ENCODE measurements at regions not wholly inside any gene's neighbourhood (a gene's known extent, or its start where the extent isn't known, plus 50 kb on each side); places are given as distances from the start of the nearest gene placed in this dataset.

DNA sequence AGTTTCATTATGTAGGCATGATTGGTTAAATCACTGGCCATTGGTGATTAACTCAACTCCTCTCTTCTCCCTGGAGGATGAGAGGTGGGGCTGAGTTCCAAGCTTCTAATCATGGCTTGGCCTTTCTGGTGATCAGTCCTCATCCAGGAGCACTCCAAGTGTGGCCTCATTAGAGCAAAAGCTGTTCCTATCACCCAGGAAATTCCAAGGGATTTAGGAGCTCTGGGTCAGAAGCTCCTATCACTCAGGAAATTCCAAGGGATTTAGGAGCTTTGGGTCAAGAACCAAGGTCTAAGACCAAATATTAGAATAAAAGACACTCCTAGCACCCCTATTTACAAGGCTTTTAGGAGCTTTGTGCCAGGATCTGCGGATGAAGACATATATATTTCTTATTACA, 168.0 kb upstream of the BDNF start:
- TF ChIP-seq POLR2A (IDR thresholded peaks at IDR 0.05; ENCODE audit: extremely low read depth, insufficient read length) (no peak), MYC (IDR thresholded peaks at IDR 0.05; ENCODE audit: low read depth, low read length) (no peak), MAX (IDR thresholded peaks at IDR 0.05; ENCODE audit: low read depth, low read length) (no peak)
- TF ChIP-seq, protein P1, sequence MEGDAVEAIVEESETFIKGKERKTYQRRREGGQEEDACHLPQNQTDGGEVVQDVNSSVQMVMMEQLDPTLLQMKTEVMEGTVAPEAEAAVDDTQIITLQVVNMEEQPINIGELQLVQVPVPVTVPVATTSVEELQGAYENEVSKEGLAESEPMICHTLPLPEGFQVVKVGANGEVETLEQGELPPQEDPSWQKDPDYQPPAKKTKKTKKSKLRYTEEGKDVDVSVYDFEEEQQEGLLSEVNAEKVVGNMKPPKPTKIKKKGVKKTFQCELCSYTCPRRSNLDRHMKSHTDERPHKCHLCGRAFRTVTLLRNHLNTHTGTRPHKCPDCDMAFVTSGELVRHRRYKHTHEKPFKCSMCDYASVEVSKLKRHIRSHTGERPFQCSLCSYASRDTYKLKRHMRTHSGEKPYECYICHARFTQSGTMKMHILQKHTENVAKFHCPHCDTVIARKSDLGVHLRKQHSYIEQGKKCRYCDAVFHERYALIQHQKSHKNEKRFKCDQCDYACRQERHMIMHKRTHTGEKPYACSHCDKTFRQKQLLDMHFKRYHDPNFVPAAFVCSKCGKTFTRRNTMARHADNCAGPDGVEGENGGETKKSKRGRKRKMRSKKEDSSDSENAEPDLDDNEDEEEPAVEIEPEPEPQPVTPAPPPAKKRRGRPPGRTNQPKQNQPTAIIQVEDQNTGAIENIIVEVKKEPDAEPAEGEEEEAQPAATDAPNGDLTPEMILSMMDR (IDR thresholded peaks at IDR 0.05; ENCODE audit: low read depth, low read length): no peak
- no peak overlapping the region for H3K4me3 ChIP-seq (ENCODE audit: low read depth, low read length)
- no peak for DNase-seq (ENCODE audit: low read depth)

GRCh38 chr11:27865105-27865504, 164.8 kb upstream of the BDNF start:
- H3K4me3 ChIP-seq (ENCODE audit: low read depth, low read length): no peak overlapping the region
- no peak for DNase-seq (ENCODE audit: low read depth)
- no peak for TF ChIP-seq POLR2A (IDR thresholded peaks at IDR 0.05; ENCODE audit: extremely low read depth, insufficient read length)

- no peak for DNase-seq (ENCODE audit: low read depth)
- H3K4me3 ChIP-seq (ENCODE audit: low read depth, low read length): no peak overlapping the region
- no peak for TF ChIP-seq MAX (IDR thresholded peaks at IDR 0.05; ENCODE audit: low read depth, low read length)
- no peak for TF ChIP-seq MYC (IDR thresholded peaks at IDR 0.05; ENCODE audit: low read depth, low read length)
- TF ChIP-seq, protein P1 (IDR thresholded peaks at IDR 0.05; ENCODE audit: low read depth, low read length): no peak
- no peak for TF ChIP-seq POLR2A (IDR thresholded peaks at IDR 0.05; ENCODE audit: extremely low read depth, insufficient read length)
These were observed 164.4 kb upstream of the BDNF start for GRCh38 chr11:27864611-27865010.

DNA sequence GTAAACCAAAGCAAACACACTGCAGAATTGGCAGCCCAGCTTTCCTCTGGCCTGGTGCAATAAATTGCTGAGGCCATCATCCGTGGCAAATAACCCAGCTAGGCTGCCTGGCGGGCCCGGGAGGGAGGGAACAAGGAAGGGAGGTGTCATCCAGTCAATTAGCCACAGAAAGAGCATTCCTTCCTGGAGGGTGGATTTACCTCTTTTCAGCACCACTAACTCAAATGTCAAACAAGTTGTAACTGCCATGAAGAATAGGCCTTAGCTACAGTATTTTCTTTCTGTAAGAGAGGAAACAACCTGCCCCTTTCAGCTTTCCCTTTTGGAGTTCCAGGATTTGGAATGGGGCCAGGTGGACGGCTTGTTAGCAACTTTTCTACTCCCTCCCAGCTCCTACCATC, 163.8 kb upstream of the BDNF start:
- no peak overlapping the region for H3K4me3 ChIP-seq (ENCODE audit: low read depth, low read length)
- TF ChIP-seq MYC (IDR thresholded peaks at IDR 0.05; ENCODE audit: low read depth, low read length): no peak
- TF ChIP-seq, protein P1 (IDR thresholded peaks at IDR 0.05; ENCODE audit: low read depth, low read length): no peak
- no peak for TF ChIP-seq POLR2A (IDR thresholded peaks at IDR 0.05; ENCODE audit: extremely low read depth, insufficient read length)
- no peak for TF ChIP-seq MAX (IDR thresholded peaks at IDR 0.05; ENCODE audit: low read depth, low read length)
- DNase-seq (ENCODE audit: low read depth): no peak

DNA sequence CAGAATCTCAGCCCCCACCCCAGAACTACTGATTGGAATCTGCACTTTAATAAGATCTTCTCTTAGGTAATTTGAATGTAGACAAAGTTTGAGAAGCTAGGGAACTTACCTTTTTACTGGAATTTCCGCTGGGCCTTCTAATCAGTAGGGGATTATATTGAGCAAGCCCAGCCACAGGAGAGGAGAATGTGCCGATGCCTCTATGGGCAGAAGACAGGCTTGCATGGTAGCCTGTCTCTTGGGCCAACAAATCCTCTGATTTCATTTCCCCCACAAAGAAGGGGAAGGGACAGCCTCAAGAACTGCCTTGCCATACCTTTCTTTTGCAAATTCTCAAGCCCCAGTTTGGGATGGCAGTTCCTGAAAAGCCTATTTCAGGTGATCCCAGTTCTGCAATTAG, 163.4 kb upstream of the BDNF start:
- DNase-seq (ENCODE audit: low read depth): no peak
- TF ChIP-seq MAX (IDR thresholded peaks at IDR 0.05; ENCODE audit: low read depth, low read length) (no peak), POLR2A (IDR thresholded peaks at IDR 0.05; ENCODE audit: extremely low read depth, insufficient read length) (no peak), MYC (IDR thresholded peaks at IDR 0.05; ENCODE audit: low read depth, low read length) (no peak)
- TF ChIP-seq, protein P1 (IDR thresholded peaks at IDR 0.05; ENCODE audit: low read depth, low read length): no peak
- no peak overlapping the region for H3K4me3 ChIP-seq (ENCODE audit: low read depth, low read length)

DNA sequence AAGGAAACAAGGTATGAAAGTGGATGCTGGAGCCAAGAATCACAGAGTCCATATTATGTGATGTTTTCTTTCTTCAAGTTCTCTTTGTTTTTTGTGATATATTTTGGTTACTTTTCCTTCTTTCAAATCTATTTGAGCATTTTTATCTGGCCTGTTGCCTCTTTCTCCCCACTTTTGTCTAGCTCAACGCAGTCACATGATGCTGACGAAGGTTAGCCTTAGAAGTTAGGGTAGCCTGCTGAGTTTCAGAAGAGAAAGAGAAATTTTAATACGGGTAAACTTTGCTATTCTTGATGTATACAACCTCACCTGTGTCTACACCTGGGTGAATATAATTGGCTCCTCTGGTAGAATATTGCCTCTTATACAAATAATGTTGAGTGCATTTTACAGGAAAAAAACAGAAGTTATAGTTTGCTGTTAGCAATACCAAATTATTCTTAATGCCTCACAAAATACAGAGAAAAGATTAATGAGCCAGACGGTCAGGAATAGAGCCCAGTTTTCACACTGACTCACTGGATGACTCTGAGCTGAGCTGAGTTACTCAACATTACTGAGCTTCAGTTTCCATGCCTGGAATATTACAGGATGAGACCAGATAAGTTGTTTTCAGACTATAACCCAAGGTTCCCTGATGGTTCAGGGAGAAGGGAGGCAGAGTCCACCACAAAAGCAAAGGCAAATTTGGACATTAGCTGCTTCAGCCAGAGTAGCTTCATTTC, 161.6 kb upstream of the BDNF start:
- no peak overlapping the region for H3K4me3 ChIP-seq (ENCODE audit: low read depth, low read length)
- TF ChIP-seq MAX (IDR thresholded peaks at IDR 0.05; ENCODE audit: low read depth, low read length) (no peak), POLR2A (IDR thresholded peaks at IDR 0.05; ENCODE audit: extremely low read depth, insufficient read length) (no peak), MYC (IDR thresholded peaks at IDR 0.05; ENCODE audit: low read depth, low read length) (no peak)
- TF ChIP-seq, protein P1 (IDR thresholded peaks at IDR 0.05; ENCODE audit: low read depth, low read length): no peak
- DNase-seq (ENCODE audit: low read depth): no peak

Data from NB4 (cell line).